GM19452 (cell line): ENCODE measurements at regions not wholly inside any gene's neighbourhood (a gene's known extent, or its start where the extent isn't known, plus 50 kb on each side); places are given as distances from the start of the nearest gene placed in this dataset.
"Not testable (repeated sequence)": the region's sequence is repeated elsewhere in the genome, so short reads cannot be mapped to it uniquely, and the experiment has no call there.

Experiments used
- ATAC-seq: cut with Tn5 transposase; IDR thresholded peaks from one replicate; pipeline ENCODE4 v1.9.1; 2021; ENCODE audit not compliant: unreplicated experiment

DNA sequence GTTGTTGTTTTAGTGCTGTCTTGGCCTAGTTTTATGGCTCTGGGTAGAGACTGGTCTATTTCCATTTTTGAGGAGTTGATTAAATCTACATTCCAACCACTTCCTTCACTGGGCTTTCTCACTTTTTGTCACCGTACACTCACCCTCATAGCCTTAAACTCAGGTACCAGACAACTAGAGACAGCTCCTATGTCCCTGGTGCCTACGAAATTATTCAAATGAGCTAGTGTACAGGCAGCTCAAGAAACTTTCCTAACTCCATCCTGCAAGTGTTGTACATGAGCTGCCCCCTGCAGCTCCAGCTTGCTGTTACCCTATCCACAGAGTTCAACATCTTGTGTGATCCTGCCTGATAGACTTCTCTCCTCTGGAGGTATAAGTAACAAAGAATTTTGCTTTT is 704.8 kb upstream of the RGS18 start:
- ATAC-seq: no peak

- ATAC-seq: no peak
Observed at GRCh38 chr1:191457889-191458288, 700.4 kb upstream of the RGS18 start.

DNA sequence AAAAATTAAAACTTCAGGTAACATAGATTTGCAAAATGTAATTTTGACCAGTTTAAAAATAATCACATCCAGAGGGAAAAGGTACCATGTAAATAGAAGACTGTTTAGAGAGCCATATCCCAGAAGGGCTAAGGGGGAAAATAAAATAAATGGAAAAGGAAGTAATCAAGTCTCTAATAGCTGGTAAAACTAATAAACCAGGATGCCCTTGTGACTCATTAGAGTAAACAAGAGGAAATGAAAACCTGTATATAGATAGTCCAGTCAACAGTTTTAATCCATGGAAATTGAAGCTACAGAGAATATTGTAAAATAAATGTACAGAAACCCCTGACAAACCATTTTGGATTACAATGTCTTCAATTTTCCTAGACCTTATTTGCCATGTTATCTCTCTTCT is 698.0 kb upstream of the RGS18 start:
- ATAC-seq: no peak

- ATAC-seq: no peak
Observed at GRCh38 chr1:191483988-191484387, 674.3 kb upstream of the RGS18 start.

DNA sequence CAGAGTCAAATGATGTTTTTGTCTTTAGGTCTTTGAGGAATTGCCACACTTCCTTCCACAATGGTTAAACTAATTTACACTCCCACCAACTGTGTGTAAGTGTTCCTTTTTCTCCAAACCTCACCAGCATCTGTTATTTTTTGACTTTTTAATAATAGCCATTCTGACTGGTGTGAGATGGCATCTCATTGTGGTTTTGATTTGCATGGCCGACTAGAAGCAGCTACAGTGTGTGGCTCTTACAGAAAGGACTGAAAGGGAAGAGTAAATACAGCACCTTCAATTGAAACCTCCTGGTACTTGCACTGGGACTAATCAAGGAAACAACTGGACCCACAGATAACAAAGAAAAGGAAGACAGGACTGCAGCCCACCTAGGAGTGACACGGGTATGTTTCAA is 668.0 kb upstream of the RGS18 start:
- no peak for ATAC-seq

DNA sequence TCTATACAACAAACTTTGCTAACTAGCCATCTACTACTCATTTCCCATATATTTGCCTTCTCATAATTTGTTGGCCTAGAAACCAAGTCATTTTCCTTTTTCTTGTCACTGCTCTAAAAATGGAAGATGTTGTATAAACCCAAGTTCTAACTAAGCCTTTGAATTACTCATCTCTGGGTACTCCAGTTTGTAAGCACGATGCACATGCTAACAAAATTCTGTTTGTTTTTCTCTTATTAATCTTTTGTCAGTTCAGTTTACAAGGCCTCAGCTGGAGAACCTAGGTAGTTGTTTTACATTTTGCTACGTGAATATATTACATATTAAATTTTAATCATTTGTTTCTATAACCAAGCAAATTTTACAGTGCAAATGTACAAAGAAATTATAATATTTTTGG is 663.2 kb upstream of the RGS18 start:
- ATAC-seq: no peak

DNA sequence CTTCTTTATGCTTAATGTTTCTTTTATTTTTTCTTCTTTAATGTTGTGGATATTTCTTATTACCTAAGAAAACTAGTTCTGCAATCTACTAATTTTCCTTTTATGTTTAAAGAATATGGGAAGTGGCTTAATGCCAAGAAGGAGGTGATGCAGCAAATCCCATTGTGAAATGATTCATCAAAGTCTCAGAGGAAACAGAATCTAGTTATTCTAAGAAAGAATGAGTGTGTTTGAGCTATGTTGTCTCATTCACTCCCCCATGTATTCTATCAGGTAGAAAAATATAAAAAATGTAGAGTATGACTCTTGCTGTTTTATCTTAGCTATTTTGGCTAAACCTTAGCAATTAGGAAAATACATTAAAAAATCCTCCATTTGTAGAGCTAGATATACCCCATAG is 659.9 kb upstream of the RGS18 start:
- ATAC-seq: no peak

DNA sequence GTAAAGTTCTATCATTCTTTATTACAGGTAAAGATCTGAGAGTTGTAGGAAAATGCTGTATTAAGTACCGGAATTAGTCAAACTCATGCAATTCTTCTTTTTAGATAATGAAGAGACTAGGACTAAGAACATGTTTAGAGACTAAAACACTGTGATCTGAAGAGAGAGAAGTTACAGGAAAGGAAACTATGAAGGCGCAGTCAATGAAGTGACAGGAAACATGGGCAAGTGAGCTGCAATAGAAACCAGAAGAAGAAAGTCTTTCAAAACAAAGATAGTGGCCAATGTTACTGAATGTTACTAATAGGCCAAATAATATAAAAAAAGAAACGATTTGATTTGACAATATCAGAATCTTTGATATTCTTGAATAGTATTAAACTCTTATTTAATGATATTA is 659.4 kb upstream of the RGS18 start:
- no peak for ATAC-seq

GRCh38 chr1:191504999-191505398 is 653.3 kb upstream of the RGS18 start:
- ATAC-seq: no peak

GRCh38 chr1:191508239-191508638 is 650.0 kb upstream of the RGS18 start:
- no peak for ATAC-seq

DNA sequence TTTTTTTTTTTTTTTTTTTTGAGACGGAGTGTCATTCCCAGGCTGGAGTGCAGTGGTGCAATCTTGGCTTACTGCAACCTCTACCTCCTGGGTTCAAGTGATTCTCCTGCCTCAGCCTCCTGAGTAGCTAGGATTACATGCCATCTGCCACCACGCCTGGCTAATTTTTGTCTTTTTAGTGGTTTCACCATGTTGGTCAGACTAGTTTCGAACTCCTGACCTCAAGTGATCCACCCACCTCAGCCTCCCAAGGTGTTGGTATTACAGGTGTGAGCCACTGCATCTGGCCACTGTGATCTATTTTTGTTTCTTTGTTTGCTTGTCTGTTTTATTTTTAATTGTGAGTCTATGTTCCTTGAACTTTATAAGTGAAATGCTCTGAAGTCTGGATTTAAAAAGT is 646.8 kb upstream of the RGS18 start:
- ATAC-seq: not testable (repeated sequence)

DNA sequence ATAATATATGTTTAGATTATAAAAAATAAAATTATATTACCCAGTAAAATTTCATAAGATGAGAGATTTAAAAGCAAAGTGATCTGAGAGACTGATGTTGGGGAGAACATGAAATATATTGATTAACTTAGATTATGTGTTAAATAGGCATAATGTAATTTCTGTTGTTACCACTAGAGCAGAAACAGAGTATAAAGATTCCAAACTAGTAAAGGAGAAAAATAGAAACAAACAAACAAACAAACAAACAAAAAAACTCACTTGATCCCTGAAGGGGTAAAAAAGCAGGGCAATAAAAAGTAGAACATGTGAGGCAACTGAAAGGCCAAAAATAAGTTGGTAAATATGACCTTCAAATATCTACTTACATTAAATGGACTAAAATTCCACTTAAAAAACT is 640.4 kb upstream of the RGS18 start:
- ATAC-seq: no peak

DNA sequence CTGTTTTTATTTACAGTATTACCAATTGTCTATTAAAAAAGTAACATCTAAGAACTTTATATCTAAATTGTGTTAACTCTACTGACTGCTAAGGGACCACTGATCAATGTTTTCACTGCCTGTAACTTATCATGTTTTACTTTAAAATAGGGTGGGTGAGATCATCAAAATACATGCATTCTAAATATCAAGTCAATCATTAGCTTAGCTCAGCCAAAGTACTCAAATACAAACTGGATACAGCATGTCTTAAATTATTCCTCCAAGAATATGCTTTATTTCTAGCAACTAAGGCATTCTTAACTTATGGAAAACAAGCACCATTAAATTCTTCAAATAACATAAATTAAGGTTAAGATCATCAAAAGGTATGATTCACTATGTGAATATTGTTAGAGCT is 638.7 kb upstream of the RGS18 start:
- no peak for ATAC-seq

GRCh38 chr1:191520345-191520744 is 637.9 kb upstream of the RGS18 start:
- ATAC-seq: no peak

DNA sequence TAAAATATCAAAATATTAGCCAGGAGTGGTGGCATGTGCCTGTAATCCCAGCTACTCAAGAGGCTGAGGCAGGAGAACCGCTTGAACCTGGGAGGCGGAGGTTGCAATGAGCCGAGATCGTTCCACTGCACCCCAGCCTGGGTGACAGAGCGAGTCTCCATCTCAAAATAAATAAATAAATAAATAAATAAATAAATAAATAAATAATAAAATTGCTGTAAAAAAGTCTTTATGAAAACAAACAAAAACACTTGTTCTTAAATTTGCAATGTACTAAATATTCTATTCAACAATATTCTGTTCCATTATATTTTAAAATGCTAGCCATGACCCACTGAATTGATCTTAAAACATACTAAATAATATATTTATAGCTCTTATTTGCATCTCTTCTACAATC is 632.3 kb upstream of the RGS18 start:
- ATAC-seq: not testable (repeated sequence)

DNA sequence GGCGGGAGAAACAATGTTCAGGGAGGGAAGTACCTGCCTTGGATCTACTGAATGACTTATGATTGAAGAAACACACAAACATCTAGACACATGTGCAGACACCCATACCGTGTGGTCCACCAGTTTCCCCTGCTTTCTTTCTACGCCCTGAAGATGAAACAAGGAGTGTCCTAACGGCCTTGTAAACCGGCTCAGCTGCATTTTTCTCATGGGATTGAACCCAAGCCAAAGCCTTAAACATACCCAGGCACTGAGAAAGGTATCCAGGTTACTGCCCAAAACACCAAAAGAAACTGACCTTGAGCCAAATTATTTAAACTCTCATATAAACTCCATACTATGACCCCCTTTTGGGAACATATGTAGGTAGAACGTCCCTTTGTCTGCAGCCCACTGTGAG is 630.0 kb upstream of the RGS18 start:
- ATAC-seq: no peak

DNA sequence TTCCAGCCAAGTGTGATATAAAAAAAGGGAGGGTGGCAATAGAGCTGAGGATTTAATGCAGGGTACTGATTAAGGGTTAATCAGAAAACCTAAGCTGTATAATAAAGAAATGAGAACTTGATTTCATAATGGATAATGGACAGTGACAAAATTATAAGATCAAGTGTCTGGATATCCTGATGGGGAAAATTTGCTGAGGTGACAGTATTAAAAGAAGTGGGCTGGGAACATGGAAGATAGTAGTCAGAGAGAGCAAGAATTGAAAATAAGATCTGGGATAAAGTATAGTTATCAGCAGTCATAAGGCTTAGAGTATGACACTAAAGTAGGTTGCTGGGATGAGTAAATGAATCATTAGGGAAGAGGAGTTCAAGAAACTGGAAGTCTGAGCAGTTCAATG is 627.3 kb upstream of the RGS18 start:
- no peak for ATAC-seq

DNA sequence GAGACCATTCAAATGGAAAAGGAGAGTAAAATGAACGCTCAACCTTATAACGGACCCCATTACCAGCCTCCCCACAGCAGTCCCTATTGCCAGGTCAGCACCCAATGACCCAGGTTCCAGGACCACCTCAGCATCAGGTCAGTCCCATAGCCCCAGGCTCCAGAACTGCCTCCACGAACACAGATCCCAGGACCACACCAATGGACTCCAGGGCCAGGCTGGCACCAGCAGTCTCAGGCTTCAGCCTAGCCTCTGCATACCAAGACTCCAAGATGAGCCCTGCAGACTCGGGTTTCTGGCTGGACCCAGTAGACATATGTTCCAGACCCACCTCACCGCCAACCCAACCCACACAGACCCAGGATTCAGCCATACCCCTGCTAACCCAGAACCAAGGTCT is 625.0 kb upstream of the RGS18 start:
- no peak for ATAC-seq

DNA sequence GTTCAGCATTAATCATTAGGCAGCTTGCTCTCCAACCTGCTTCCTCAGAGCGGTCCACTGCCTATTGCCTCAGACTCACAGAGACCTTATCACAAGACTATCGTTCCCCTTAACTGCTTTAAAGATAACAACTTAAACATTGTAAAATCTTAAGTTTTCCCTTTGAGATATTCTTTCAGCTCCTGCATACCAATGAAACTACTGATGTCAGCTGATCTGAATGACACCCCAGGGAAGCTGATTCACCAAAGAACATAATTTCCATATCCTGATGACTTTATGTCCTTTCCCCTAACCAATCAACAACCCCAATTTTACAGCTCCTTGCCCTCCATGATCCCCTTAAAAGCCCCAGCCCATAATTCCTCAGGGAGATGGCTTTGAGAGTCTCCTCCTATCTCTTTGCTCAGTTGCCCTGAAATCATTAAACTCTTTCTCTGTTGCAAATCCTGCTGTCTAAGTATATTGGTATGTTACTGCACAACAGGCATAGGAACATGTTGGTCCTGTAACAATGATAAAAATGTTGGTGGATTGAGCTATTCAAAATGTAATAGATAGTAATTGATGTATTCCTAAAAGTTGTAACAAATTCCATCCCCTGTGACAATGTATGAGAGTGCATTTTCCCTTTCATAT is 621.4 kb upstream of the RGS18 start:
- ATAC-seq: no peak

DNA sequence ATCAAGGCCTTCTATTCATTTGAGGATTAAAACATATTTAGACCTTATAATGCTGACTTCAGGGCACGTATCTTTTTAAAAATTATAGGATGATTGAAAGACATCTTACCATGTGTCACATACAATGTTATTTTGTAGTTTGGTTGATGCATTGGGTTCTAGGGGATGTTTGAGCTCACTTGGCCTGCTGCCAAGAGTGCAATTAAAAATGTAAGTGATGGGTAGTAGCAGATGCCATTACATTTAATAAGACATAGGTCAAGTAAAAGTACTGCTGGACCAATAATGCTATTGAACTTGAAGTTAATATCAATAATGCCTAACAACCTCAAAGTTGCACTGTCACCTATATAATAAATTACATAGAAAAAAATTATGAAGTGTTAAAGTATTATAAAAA is 616.5 kb upstream of the RGS18 start:
- ATAC-seq: no peak

- ATAC-seq: no peak
Observed at GRCh38 chr1:191542444-191542843, 615.8 kb upstream of the RGS18 start.

GRCh38 chr1:191546803-191547202 is 611.5 kb upstream of the RGS18 start:
- ATAC-seq: no peak

- ATAC-seq: no peak
Observed at GRCh38 chr1:191551019-191551418, 607.2 kb upstream of the RGS18 start.

DNA sequence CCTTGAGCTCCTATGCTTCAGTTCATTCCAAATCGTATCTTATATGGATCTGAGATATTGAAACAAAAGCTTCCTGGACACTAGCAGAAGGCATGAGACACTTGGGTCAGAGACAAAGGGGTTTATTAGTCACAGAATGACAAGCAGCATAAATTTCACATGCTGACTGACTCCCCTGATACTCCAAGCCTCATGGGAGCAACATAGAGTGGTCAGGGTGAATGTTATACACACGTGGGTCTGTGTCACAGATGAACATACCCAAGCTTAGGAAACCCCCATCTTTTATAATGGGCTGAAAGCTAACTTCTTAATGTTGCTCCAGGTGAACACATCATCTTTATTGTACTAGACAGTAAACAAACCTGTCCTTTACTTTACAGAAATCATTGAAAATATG is 599.9 kb upstream of the RGS18 start:
- no peak for ATAC-seq
